CD4-positive, alpha-beta memory T cell (primary cell): ENCODE measurements at regions not wholly inside any gene's neighbourhood (a gene's known extent, or its start where the extent isn't known, plus 50 kb on each side); places are given as distances from the start of the nearest gene placed in this dataset.

Source experiments
- CTCF ChIA-PET: fragments of 350-600 bp; sonication (Branson Sonifier 250); formaldehyde crosslinking; loops from one replicate; lab custom pipeline; 2021; ENCODE audit warnings: inconsistent platforms; ENCODE audit not compliant: partially characterized antibody; lab: Charles Lee
- POLR2A ChIA-PET: fragments of 350-600 bp; sonication (Branson Sonifier 250); formaldehyde crosslinking; loops from one replicate; lab custom pipeline; 2021; ENCODE audit not compliant: partially characterized antibody; lab: Charles Lee
- DNase-seq, 5 donors: peaks; one replicate each; pipeline versions ENCODE4 v3.0.0 to v3.0.0-alpha.2; 2020 to 2022; ENCODE audit warnings: mixed read lengths in 1 of 5
- H3K27ac ChIP-seq: one replicate; pipeline ENCODE4 v1.7.0; 2013; ENCODE audit warnings: low read depth, low read length
- H3K27me3 ChIP-seq: 2 replicates; pipeline ENCODE4 v1.7.0; 2013; ENCODE audit warnings: mild to moderate bottlenecking, low read length, moderate library complexity; ENCODE audit not compliant: insufficient read depth
- H3K36me3 ChIP-seq: 2 replicates; pipeline ENCODE4 v1.7.0; 2013; ENCODE audit warnings: mild to moderate bottlenecking, low read length, moderate library complexity; ENCODE audit not compliant: insufficient read depth
- H3K4me1 ChIP-seq: 2 replicates; pipeline ENCODE4 v1.7.0; 2013; ENCODE audit warnings: mild to moderate bottlenecking, low read length, moderate library complexity; ENCODE audit not compliant: insufficient read depth
- H3K4me3 ChIP-seq, 2 donors: one replicate each; pipeline ENCODE4 v1.7.0; 2013; ENCODE audit warnings: low read length in 2 of 2, mild to moderate bottlenecking in 1 of 2
- H3K9me3 ChIP-seq, 2 donors: one replicate each; pipeline ENCODE4 v1.7.0; 2013; ENCODE audit warnings: low read length in 2 of 2, control low read depth in 1 of 2; ENCODE audit not compliant: control insufficient read depth in 1 of 2
- H3K27ac Mint-ChIP-seq, 7 donors: one replicate each; pipeline ENCODE4 v1.8.0; 2020 to 2021; ENCODE audit warnings: mixed read lengths in 7 of 7, mild to moderate bottlenecking in 6 of 7, inconsistent platforms in 3 of 7, moderate library complexity in 3 of 7
- H3K27me3 Mint-ChIP-seq, 2 donors: one replicate each; pipeline ENCODE4 v1.8.0; 2020 to 2021; ENCODE audit warnings: mixed read lengths in 2 of 2
- H3K36me3 Mint-ChIP-seq, 2 donors: one replicate each; pipeline ENCODE4 v1.8.0; 2020 to 2021; ENCODE audit warnings: mixed read lengths in 2 of 2, inconsistent platforms in 1 of 2, mild to moderate bottlenecking in 1 of 2
- H3K4me1 Mint-ChIP-seq, 4 donors: one replicate each; pipeline ENCODE4 v1.8.0; 2020 to 2021; ENCODE audit warnings: mixed read lengths in 4 of 4, mild to moderate bottlenecking in 1 of 4
- H3K4me3 Mint-ChIP-seq, 8 donors: one replicate each; pipeline ENCODE4 v1.8.0; 2020 to 2021; ENCODE audit warnings: mixed read lengths in 8 of 8, mild to moderate bottlenecking in 7 of 8, moderate library complexity in 6 of 8, inconsistent platforms in 3 of 8
- H3K9me3 Mint-ChIP-seq, 8 donors: one replicate each; pipeline ENCODE4 v1.8.0; 2020 to 2021; ENCODE audit warnings: mixed read lengths in 8 of 8, mild to moderate bottlenecking in 5 of 8, inconsistent platforms in 3 of 8, moderate library complexity in 1 of 8
- intact Hi-C: fragments of 100-400 bp; cut with micrococcal nuclease; formaldehyde crosslinking; loops from one replicate; pipeline ENCODE4 v1.15.1; 2023

DNA sequence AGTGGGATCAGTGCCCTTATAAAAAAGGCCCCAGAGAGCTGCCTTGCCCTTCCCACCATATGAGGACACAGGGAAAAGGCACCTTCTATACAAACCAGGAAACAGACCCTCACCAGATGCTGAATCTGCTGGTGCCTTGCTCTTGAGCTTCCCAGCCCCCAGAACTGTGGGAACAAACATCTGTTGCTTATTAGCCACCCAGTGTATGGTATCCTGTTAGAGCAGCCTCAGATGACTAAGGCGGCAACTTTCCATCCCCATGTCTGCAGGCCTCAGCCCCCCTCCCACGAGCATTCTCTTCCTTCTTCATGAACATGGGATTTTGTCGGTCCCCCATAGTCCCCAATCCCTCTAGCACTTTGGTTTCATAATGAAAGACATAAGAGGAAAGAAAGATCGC lies 202.5 kb upstream of the GAS1 start:
- no peaks in the 10 kb centered on the region for H3K36me3 ChIP-seq
- ChIA-PET POLR2A (no interaction called here), CTCF (no interaction called here)
- H3K27ac ChIP-seq = no peak overlapping the region
- Mint-ChIP-seq H3K4me3 (no peak overlapping the region), H3K27ac (no peak overlapping the region), H3K4me1 (peaks cover 0 to 5% (median under 1%) of the 10 kb centered on the region in 4 donors), H3K36me3 (no peaks in the 10 kb centered on the region), H3K27me3 (peaks cover 24 to 36% of the 10 kb centered on the region in 2 donors), H3K9me3 (peaks cover 0 to 5% (median 4%) of the 10 kb centered on the region in 8 donors)
- DNase-seq = no peak
- H3K4me1 ChIP-seq = no peaks in the 10 kb centered on the region
- no peaks in the 10 kb centered on the region for H3K9me3 ChIP-seq
- H3K4me3 ChIP-seq = no peak overlapping the region
- no peaks in the 10 kb centered on the region for H3K27me3 ChIP-seq
- intact Hi-C loops = no loop called here

GRCh38 chr9:87152256-87152655 lies 204.9 kb upstream of the GAS1 start:
- Histone ChIP-seq H3K9me3 (no peaks in the 10 kb centered on the region), H3K4me1 (no peaks in the 10 kb centered on the region), H3K27me3 (no peaks in the 10 kb centered on the region), H3K4me3 (no peak overlapping the region), H3K27ac (no peak overlapping the region), H3K36me3 (no peaks in the 10 kb centered on the region)
- Mint-ChIP-seq H3K36me3 (no peaks in the 10 kb centered on the region), H3K27me3 (peaks cover 24 to 34% of the 10 kb centered on the region in 2 donors), H3K27ac (no peak overlapping the region), H3K9me3 (peaks cover 0 to 7% (median 0%) of the 10 kb centered on the region in 8 donors), H3K4me1 (peaks cover 0 to 5% (median under 1%) of the 10 kb centered on the region in 4 donors), H3K4me3 (no peak overlapping the region)
- CTCF ChIA-PET = no interaction called here
- intact Hi-C loops = no loop called here
- POLR2A ChIA-PET = no interaction called here
- no peak for DNase-seq

- intact Hi-C loops = no loop called here
- POLR2A ChIA-PET = no interaction called here
- H3K27me3 Mint-ChIP-seq = peaks cover 5 to 6% of the 10 kb centered on the region in 2 donors
Observed at GRCh38 chr9:87156247-87156646, 208.9 kb upstream of the GAS1 start.

GRCh38 chr9:87157366-87158031 lies 210.2 kb upstream of the GAS1 start:
- ChIA-PET CTCF (no interaction called here), POLR2A (no interaction called here)
- intact Hi-C loops = no loop called here

More at GRCh38 chr9:87156247-87156646, 208.9 kb upstream of the GAS1 start:
- no peak for DNase-seq
- Histone ChIP-seq H3K27me3 (no peaks in the 10 kb centered on the region), H3K4me1 (no peaks in the 10 kb centered on the region), H3K4me3 (no peak overlapping the region), H3K9me3 (no peaks in the 10 kb centered on the region), H3K36me3 (no peaks in the 10 kb centered on the region), H3K27ac (no peak overlapping the region)
- Mint-ChIP-seq H3K36me3 (no peaks in the 10 kb centered on the region), H3K27ac (no peak overlapping the region), H3K4me3 (no peak overlapping the region), H3K9me3 (peaks cover 0 to 4% (median 0%) of the 10 kb centered on the region in 8 donors), H3K4me1 (no peaks in the 10 kb centered on the region)
- CTCF ChIA-PET = no interaction called here

DNA sequence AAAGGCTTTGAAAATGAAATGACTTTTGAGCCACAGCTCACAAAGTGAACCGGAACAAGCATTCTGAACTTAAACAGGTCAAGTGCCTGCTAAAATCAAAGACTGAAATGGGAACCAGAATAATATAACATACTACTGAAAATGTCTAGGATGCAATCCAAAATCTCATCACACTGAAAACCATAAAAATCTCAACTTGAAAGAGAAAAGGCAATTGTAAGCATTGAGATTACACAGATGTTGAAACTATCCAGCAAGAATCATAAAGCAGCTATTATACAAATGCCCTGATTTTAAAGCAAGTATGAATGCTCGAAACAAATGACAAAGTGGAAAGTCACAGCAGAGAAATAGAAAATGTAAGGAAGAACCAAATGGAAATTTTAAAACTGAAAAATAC lies 211.5 kb upstream of the GAS1 start:
- Histone ChIP-seq H3K4me1 (no peaks in the 10 kb centered on the region), H3K27ac (no peak overlapping the region), H3K9me3 (no peaks in the 10 kb centered on the region), H3K4me3 (no peak overlapping the region), H3K36me3 (no peaks in the 10 kb centered on the region), H3K27me3 (no peaks in the 10 kb centered on the region)
- intact Hi-C loops = no loop called here
- Mint-ChIP-seq H3K36me3 (no peaks in the 10 kb centered on the region), H3K9me3 (peaks cover 0 to 4% (median 0%) of the 10 kb centered on the region in 8 donors), H3K27me3 (peaks cover 0 to 2% of the 10 kb centered on the region in 2 donors), H3K27ac (no peak overlapping the region), H3K4me3 (no peak overlapping the region), H3K4me1 (no peaks in the 10 kb centered on the region)
- ChIA-PET POLR2A (no interaction called here), CTCF (no interaction called here)
- no peak for DNase-seq

More at GRCh38 chr9:87157366-87158031, 210.2 kb upstream of the GAS1 start:
- peaks cover 0 to 4% (median 0%) of the 10 kb centered on the region in 8 donors for H3K9me3 Mint-ChIP-seq
- Histone ChIP-seq H3K9me3 (no peaks in the 10 kb centered on the region), H3K27ac (no peak overlapping the region), H3K36me3 (no peaks in the 10 kb centered on the region), H3K4me3 (no peak overlapping the region), H3K4me1 (no peaks in the 10 kb centered on the region), H3K27me3 (no peaks in the 10 kb centered on the region)
- H3K36me3 Mint-ChIP-seq = no peaks in the 10 kb centered on the region
- H3K27me3 Mint-ChIP-seq = peaks cover 0 to 2% of the 10 kb centered on the region in 2 donors
- DNase-seq = no peak
- H3K27ac Mint-ChIP-seq = no peak overlapping the region
- no peaks in the 10 kb centered on the region for H3K4me1 Mint-ChIP-seq
- no peak overlapping the region for H3K4me3 Mint-ChIP-seq

GRCh38 chr9:87160148-87161102 lies 213.1 kb upstream of the GAS1 start:
- H3K9me3 ChIP-seq = no peaks in the 10 kb centered on the region
- H3K4me1 Mint-ChIP-seq = no peaks in the 10 kb centered on the region
- H3K9me3 Mint-ChIP-seq = peaks cover 0 to 4% (median 0%) of the 10 kb centered on the region in 8 donors
- no peaks in the 10 kb centered on the region for H3K27me3 ChIP-seq
- H3K36me3 Mint-ChIP-seq = no peaks in the 10 kb centered on the region
- H3K4me3 ChIP-seq = no peak overlapping the region
- intact Hi-C loops = no loop called here
- ChIA-PET CTCF (no interaction called here), POLR2A (no interaction called here)
- H3K4me3 Mint-ChIP-seq = no peak overlapping the region
- no peaks in the 10 kb centered on the region for H3K4me1 ChIP-seq
- H3K36me3 ChIP-seq = no peaks in the 10 kb centered on the region
- H3K27ac ChIP-seq = no peak overlapping the region
- DNase-seq = no peak
- no peaks in the 10 kb centered on the region for H3K27me3 Mint-ChIP-seq
- no peak overlapping the region for H3K27ac Mint-ChIP-seq

DNA sequence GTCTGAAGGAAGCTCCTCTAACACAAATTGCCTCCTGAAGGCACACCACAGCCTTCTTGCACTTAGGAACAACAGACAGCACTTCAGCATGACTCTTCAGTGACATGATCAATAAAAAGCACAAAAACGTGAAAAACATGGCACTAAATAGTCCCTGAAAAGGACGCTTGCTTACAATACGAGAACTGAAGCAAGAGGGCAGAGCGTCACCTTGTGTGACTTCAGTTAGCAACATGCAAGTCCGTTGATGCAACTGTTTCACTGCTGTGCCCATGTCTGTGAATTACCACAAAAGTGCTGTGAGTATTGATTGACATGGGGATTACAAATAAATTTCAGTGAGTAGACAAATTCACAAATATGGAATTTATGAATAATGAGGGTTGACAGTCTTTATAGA lies 219.9 kb upstream of the GAS1 start:
- DNase-seq = no peak
- H3K4me1 ChIP-seq = no peaks in the 10 kb centered on the region
- ChIA-PET CTCF (interaction anchor here (1.5 kb wide), 1 partner anchor 22 kb away, joined by 4 read pairs; no protein-coding TSS in a partner anchor), POLR2A (no interaction called here)
- no peaks in the 10 kb centered on the region for H3K27me3 ChIP-seq
- intact Hi-C loops = no loop called here
- H3K4me3 Mint-ChIP-seq = no peak overlapping the region
- no peaks in the 10 kb centered on the region for H3K9me3 ChIP-seq
- H3K36me3 ChIP-seq = no peaks in the 10 kb centered on the region
- no peak overlapping the region for H3K4me3 ChIP-seq
- H3K27ac Mint-ChIP-seq = no peak overlapping the region
- peaks cover 0 to 2% (median 0%) of the 10 kb centered on the region in 8 donors for H3K9me3 Mint-ChIP-seq
- no peak overlapping the region for H3K27ac ChIP-seq
- H3K36me3 Mint-ChIP-seq = no peaks in the 10 kb centered on the region
- no peaks in the 10 kb centered on the region for H3K4me1 Mint-ChIP-seq
- peaks cover 5% of the 10 kb centered on the region in 2 donors for H3K27me3 Mint-ChIP-seq
